Chondrocyte (in vitro differentiated cells): ENCODE measurements at regions not wholly inside any gene's neighbourhood (a gene's known extent, or its start where the extent isn't known, plus 50 kb on each side); places are given as distances from the start of the nearest gene placed in this dataset.

Experiments
- DNase-seq: peaks from one replicate; pipeline ENCODE4 v3.0.0; 2021; ENCODE audit warnings: mixed read lengths, low spot score
- H3K27ac Mint-ChIP-seq: one replicate; pipeline ENCODE4 v1.8.0; 2021; ENCODE audit warnings: mild to moderate bottlenecking, moderate library complexity, mixed read lengths; ENCODE audit not compliant: unreplicated experiment
- H3K27me3 Mint-ChIP-seq: 2 replicates; pipeline ENCODE4 v1.8.0; 2021; ENCODE audit warnings: low read depth, mixed read lengths
- H3K36me3 Mint-ChIP-seq: 2 replicates; pipeline ENCODE4 v1.8.0; 2021; ENCODE audit warnings: low read depth, mixed read lengths
- H3K4me1 Mint-ChIP-seq: 2 replicates; pipeline ENCODE4 v1.8.0; 2021; ENCODE audit warnings: low read depth, mild to moderate bottlenecking, mixed read lengths
- H3K4me3 Mint-ChIP-seq: one replicate; pipeline ENCODE4 v1.8.0; 2021; ENCODE audit warnings: mild to moderate bottlenecking, moderate library complexity, mixed read lengths; ENCODE audit not compliant: unreplicated experiment
- H3K9me3 Mint-ChIP-seq: 2 replicates; pipeline ENCODE4 v1.8.0; 2021; ENCODE audit warnings: low read depth, mixed read lengths
- TF ChIP-seq, protein P1 (sequence below): fragments of 200-600 bp; sonication (generic); IDR thresholded peaks from 2 replicates; pipeline ENCODE4 v1.5.0; 2021; ENCODE audit warnings: antibody characterized with exemption, mild to moderate bottlenecking, moderate library complexity

DNA sequence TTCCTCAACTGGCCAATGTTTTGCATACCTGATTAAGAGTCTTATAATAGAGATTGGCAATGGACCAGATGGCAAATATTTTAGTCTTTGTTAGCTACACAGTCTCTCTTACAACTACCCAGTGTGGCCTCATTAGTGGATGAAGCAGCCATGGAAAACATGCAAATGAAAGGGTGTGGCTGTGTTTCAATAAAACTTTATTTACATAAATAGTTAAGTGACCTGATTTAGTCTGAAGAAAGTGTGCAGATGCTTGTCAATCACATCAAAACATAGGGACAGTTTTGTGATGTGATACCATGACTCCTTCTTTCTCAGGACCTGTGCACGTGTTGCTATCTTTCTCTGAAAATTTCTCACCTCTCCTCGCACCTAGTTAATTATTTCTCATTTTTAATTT lies 309.8 kb upstream of the GRM7 start:
- H3K36me3 Mint-ChIP-seq = no peaks in the 10 kb centered on the region
- peaks cover 38% of the 10 kb centered on the region for H3K9me3 Mint-ChIP-seq
- no peak overlapping the region for H3K27ac Mint-ChIP-seq
- no peaks in the 10 kb centered on the region for H3K27me3 Mint-ChIP-seq
- H3K4me3 Mint-ChIP-seq = no peak overlapping the region
- DNase-seq = no peak
- TF ChIP-seq, protein P1, sequence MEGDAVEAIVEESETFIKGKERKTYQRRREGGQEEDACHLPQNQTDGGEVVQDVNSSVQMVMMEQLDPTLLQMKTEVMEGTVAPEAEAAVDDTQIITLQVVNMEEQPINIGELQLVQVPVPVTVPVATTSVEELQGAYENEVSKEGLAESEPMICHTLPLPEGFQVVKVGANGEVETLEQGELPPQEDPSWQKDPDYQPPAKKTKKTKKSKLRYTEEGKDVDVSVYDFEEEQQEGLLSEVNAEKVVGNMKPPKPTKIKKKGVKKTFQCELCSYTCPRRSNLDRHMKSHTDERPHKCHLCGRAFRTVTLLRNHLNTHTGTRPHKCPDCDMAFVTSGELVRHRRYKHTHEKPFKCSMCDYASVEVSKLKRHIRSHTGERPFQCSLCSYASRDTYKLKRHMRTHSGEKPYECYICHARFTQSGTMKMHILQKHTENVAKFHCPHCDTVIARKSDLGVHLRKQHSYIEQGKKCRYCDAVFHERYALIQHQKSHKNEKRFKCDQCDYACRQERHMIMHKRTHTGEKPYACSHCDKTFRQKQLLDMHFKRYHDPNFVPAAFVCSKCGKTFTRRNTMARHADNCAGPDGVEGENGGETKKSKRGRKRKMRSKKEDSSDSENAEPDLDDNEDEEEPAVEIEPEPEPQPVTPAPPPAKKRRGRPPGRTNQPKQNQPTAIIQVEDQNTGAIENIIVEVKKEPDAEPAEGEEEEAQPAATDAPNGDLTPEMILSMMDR = no peak
- H3K4me1 Mint-ChIP-seq = no peaks in the 10 kb centered on the region

GRCh38 chr3:6560259-6560658 lies 300.7 kb upstream of the GRM7 start:
- H3K4me3 Mint-ChIP-seq = no peak overlapping the region
- H3K4me1 Mint-ChIP-seq = no peaks in the 10 kb centered on the region
- H3K36me3 Mint-ChIP-seq = no peaks in the 10 kb centered on the region
- TF ChIP-seq, protein P1 = no peak
- H3K27me3 Mint-ChIP-seq = no peaks in the 10 kb centered on the region
- peaks cover 20% of the 10 kb centered on the region for H3K9me3 Mint-ChIP-seq
- H3K27ac Mint-ChIP-seq = no peak overlapping the region
- no peak for DNase-seq

DNA sequence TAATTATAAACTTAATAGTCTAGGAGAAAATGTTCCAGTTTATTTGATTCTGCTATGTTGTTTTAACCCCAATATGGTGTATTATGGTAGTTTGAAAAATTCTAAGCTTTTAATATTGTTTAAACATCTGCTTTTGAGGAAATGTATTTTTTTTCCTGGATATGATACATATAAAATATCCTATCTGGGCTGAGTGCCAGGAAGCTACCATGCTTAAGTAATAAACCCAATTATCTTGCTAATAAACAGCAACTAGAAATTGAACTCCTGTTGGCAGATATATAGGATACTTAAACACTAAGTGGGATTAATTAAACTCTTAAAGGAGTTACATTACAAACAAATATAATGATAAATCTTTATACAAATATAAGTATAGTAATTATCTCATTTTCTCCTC lies 293.7 kb upstream of the GRM7 start:
- TF ChIP-seq, protein P1 = no peak
- Mint-ChIP-seq H3K36me3 (no peaks in the 10 kb centered on the region), H3K4me3 (no peak overlapping the region), H3K27ac (no peak overlapping the region), H3K9me3 (peaks cover 9% of the 10 kb centered on the region), H3K4me1 (no peaks in the 10 kb centered on the region), H3K27me3 (no peaks in the 10 kb centered on the region)
- no peak for DNase-seq

- Mint-ChIP-seq H3K4me1 (no peaks in the 10 kb centered on the region), H3K9me3 (peaks cover 6% of the 10 kb centered on the region), H3K36me3 (no peaks in the 10 kb centered on the region), H3K27ac (no peak overlapping the region), H3K27me3 (no peaks in the 10 kb centered on the region), H3K4me3 (no peak overlapping the region)
- TF ChIP-seq, protein P1 = no peak
- no peak for DNase-seq
Measured at GRCh38 chr3:6568999-6569493, 291.9 kb upstream of the GRM7 start.

GRCh38 chr3:6571448-6571847 lies 289.5 kb upstream of the GRM7 start:
- no peak overlapping the region for H3K4me3 Mint-ChIP-seq
- H3K27ac Mint-ChIP-seq = no peak overlapping the region
- peaks cover 1% of the 10 kb centered on the region for H3K9me3 Mint-ChIP-seq
- H3K36me3 Mint-ChIP-seq = no peaks in the 10 kb centered on the region
- DNase-seq = no peak
- H3K27me3 Mint-ChIP-seq = no peaks in the 10 kb centered on the region
- TF ChIP-seq, protein P1 = no peak
- H3K4me1 Mint-ChIP-seq = no peaks in the 10 kb centered on the region
